COLO829 (cell line): ENCODE measurements at regions not wholly inside any gene's neighbourhood (a gene's known extent, or its start where the extent isn't known, plus 50 kb on each side); places are given as distances from the start of the nearest gene placed in this dataset.
"Not testable (repeated sequence)": the region's sequence is repeated elsewhere in the genome, so short reads cannot be mapped to it uniquely, and the experiment has no call there.

ENCODE experiments used
- DNase-seq: peaks from one replicate; pipeline ENCODE4 v3.0.0; 2012; ENCODE audit warnings: low spot score

DNA sequence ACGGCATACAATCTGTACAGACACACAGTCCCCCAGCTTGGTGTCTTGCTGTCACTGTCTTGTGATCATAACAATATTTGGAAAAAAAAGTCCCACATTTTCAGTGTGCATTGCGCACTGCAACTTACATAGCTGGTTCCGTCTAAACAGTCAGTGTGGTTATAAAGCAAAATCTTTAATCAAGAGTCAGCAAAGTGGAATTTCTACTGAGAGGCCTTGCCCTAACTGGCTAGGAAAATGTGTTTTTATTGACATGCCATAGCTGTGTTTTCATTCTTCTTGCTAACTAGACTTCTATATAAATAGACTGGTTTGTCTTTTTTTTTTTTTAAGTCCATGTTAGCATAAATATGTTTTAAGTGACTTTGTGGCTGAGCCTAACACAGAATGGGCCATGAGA lies 174.8 kb downstream of the POLR2M start:
- DNase-seq = no peak

DNA sequence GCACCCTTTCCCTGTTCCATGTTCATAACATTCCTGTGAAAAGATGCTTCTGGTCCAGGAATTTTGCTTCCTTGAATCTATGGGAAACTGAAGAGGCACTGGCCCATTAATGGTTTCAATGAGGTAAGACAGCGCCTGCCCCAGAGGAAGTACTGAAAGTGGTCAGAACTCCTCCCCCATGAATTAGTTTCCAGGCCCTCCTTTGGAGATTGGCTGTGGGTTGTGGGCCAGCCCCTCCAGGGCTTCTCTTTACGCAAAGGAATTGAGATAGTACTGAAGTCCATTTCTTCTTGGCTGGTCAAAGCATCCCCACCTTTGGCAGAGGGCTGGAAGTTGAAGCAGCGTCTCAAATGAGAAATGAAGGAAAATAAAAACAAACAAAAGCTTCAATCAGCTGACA lies 175.5 kb downstream of the POLR2M start:
- DNase-seq = no peak

DNA sequence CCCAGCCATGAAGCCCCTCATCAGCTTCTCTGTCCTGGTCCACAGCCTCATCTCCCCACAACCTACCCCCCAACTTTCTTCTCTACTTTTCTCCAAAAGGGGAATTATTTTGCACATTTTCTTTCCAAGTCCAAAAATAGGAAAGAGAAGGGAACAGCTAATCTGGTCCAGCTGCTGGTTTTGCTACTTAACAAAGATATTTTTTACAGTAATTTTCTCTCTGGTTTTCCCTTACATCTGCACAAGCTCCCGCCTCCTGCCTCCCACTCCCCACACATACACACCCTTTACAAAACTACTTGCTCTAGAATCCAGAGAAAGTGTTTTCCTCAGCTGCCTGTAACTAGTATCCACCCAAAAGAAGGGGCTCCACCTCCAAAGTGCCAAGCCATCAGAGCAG lies 177.2 kb downstream of the POLR2M start:
- no peak for DNase-seq

DNA sequence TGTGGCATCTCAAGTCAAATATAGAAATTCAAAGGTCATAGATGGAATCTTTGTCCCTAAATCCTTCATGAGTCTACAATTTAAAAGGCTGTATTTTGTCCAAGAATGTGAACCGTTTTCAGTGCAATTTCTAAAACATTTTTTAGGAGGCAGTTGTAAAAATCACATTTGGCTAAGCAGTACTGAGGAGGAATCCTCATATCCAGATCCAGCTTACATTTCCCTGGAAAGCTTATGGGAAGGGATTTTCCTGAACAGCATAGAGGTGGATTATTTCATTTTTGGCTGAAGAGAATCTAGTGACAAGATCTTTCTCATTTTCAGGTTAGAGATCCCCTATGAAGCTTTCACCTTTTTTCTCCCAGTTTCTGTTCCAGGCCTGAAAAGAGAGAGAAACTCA lies 178.4 kb downstream of the POLR2M start:
- no peak for DNase-seq

DNA sequence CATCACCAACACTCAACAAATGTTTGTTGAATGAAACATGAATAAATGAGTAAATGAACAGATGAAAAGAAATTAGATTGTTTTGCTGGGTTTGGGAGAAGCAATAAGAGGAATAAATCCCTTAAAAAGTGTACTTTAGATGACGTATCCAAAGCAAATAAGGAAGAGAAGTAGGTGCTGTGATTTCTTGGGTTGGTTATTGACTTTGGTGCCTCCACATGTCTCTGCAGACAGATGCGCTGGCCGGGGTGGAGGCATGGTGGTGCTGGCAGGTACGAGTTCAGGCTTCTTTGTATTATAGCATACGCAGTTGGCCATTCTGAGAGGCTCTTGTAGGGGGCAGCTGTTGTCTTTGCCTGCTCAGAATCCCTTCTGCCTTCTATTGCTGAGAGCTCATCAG lies 178.9 kb downstream of the POLR2M start:
- DNase-seq = no peak

DNA sequence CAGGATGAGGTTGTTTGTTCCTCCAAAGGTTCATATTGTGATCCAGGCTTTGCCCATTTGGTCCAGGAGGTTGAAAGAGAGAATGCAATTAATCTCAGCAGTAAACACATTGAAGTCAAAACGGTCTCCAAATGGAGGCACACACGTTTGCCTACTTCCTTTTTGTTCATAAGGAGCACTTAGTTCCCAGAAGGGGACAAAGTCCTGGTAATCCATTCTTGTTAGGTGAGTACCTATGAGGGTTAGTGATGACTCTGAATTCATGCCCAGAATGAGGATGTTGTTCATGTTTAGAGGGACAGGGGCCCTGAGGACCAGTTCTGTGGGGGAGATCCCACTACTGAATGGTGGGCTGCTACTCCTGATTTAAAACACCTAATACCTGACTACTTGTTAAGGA lies 177.7 kb downstream of the ALDH1A2 start:
- DNase-seq = no peak

DNA sequence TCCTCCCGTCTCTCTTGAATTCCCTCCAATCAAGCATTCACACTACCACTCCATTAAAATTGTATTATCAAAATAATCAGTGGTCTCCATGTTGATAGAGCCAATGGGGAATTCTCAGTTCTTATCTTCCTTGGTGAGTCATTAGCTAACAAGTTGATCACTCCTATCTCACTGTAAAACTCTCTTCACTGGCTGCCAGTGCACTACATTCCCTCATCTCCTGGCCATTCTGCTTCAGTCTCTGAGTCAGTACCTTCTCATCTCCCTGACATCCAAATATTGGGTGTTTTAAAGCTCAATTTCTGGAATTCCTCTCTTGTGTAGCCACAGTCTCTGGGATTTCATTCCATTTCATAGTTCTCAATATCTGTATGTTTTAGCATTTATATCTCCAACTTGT lies 175.2 kb downstream of the ALDH1A2 start:
- DNase-seq = no peak

DNA sequence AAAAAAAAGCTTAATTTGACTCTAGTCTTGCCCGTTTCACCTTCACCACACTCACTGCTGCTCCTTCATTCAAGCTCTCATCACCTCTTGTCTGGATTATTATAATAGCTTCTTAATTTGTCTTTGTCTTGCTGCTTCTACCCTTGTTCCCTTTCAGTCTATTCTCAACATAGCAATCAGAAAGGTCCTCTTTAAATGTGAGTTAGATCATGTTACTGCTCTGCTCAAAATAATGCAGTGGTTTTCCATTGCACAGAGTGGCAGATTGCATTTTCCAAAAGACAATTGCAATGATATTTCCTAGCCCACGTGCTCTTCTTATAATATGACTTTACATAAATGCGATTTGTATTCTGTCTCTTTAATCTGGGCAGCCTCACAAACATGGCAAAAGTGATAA lies 174.6 kb downstream of the ALDH1A2 start:
- DNase-seq = no peak

DNA sequence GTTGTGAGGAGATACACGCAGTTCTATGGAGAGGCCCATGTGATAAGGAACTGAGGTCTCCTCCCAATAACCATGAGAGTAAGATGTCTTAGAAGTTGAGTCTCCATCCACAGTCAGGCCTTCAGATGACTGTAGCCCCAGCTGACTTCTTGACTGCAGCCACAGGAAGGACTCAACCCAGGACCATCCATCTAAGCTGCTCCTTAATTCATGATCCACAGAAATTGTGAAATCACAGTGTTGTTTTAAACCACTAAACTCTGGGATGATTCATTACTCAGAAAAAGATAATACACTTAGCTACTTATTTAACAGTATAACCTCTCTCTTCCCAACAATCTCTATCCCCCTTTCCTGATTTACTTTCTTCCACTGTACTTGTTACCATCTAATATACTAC lies 173.3 kb downstream of the ALDH1A2 start:
- DNase-seq = no peak

DNA sequence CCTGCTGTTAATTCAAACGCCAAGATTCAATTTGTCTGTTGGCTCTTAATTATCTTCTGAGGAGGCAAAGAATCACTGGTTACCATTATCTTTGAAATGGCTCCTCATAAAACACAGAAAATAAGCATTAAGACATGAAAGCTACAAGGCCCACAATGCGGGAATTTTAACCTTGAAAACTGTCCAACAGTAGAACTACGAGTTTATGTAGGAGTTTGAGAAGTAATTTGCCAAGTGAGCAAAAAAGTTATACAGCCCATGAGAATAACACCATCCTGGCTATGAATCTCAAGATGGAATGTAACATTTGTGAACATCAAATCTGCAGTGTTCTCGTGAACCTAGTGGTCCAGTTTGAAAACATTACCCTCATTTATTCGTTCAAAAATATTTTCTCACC lies 172.5 kb downstream of the ALDH1A2 start:
- no peak for DNase-seq

DNA sequence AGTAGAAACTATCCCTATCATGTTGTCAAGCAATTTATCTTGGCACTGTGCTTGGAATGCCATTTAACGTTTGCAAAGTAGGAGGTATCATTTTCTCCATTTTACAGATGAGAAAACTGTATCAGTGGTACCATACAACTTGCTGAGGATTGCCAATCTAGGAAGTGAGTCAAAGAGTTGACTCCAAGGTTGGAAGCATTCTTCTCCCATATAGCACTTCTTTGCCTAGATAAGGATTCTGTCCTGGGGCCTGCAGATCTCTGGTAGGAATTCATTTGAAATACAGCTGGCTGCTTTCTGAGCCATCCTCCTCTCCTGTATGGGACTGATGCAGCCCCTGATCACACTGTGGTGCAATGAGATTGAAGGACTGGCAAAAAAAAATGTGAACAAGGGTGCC lies 170.2 kb downstream of the ALDH1A2 start:
- DNase-seq = no peak

DNA sequence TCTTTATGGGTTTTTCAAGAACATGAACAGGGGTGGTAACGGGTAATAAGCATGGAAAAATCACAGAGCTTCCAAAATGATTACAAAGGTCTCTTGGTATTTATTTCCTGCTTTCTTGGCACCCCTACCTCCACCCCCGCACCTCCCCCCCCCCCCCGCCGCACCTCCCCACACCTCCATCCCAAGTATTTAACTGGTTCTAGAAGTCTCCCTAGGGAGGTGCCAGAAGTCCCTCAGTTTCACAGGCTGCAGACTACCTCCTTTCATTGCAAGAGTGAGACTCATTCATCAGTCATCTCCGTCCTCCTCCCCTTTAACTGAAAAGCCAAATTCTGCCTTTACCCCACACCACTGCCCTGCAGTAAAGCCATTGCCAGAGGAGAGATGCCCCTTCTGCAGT lies 169.4 kb downstream of the ALDH1A2 start:
- DNase-seq = no peak

DNA sequence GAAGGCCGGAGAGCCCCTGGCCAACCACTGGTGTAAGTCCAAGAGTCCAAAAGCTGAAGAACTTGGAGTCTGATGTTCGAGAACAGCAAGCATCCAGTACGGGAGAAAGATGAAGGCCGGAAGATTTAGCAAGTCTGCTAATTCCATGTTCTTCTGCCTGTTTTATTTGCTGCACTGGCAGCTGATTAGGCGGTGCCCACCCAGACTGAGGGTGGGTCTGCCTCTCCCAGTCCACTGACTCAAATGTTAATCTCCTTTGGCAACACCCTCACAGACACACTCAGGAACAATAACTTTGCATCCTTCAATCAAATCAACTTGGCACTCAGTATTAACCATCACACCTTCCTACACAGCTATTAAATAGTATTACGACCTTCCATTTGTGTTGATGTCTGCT lies 168.6 kb downstream of the ALDH1A2 start:
- not testable (repeated sequence) for DNase-seq

DNA sequence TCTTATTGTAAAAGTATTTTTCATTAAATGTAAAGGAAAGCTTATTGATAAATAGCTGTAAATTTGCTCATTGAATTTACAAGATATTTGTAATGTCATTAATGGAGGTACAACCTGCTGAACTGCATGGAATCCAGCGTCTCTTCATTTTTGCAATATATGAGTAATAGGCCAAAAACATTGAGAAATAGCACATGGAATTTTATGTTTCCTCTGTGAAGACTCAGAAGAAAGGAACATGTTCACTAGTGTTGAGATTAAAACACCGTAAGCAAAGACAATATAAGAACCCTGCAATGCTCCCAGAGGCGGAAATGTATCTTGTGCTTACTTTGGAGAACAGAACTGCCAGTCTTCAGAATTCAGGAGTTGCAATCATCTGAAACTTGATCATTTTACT lies 167.6 kb downstream of the ALDH1A2 start:
- DNase-seq = no peak

DNA sequence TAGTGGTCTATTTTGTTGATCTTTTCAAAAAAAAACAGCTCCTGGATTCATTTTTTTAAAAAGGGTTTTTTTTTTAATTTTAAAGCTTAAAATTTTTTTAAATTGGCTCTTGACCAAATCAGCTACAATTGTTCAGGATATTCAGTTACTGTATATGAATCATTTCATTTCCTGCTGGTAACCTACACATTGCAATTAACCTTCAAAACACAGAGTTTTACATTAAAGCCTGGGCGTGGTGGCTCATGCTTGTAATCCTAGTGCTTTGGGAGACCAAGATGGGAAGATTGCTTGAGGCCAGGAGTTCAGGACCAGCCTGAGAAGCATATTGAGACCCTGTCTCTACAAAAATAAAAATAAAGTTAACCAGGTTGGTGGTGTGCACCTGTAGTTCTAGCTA lies 163.4 kb downstream of the ALDH1A2 start:
- DNase-seq = no peak
